Dendritic cell treated with granulocyte-macrophage colony-stimulating factor and Interleukin-4, amounts not matched to agents 40 ng/mL and 50 ng/mL, for 4 days (primary cell): ENCODE measurements at regions not wholly inside any gene's neighbourhood (a gene's known extent, or its start where the extent isn't known, plus 50 kb on each side); places are given as distances from the start of the nearest gene placed in this dataset.
"Not testable (repeated sequence)": the region's sequence is repeated elsewhere in the genome, so short reads cannot be mapped to it uniquely, and the experiment has no call there.

Source experiments
- H3K27ac Mint-ChIP-seq: one replicate; pipeline ENCODE4 v1.8.0; 2022; ENCODE audit warnings: mild to moderate bottlenecking, mixed read lengths
- H3K27me3 Mint-ChIP-seq: one replicate; pipeline ENCODE4 v1.8.0; 2022; ENCODE audit warnings: mild to moderate bottlenecking, mixed read lengths
- H3K36me3 Mint-ChIP-seq: one replicate; pipeline ENCODE4 v1.8.0; 2022; ENCODE audit warnings: low read depth, mixed read lengths
- H3K4me1 Mint-ChIP-seq: one replicate; pipeline ENCODE4 v1.8.0; 2022; ENCODE audit warnings: low read depth, mixed read lengths
- H3K4me3 Mint-ChIP-seq: one replicate; pipeline ENCODE4 v1.8.0; 2022; ENCODE audit warnings: mild to moderate bottlenecking, moderate library complexity, mixed read lengths
- H3K9me3 Mint-ChIP-seq: one replicate; pipeline ENCODE4 v1.8.0; 2022; ENCODE audit warnings: mixed read lengths
- intact Hi-C: fragments of 100-400 bp; cut with micrococcal nuclease; formaldehyde crosslinking; loops from one replicate; pipeline ENCODE4 v1.15.0; 2022

DNA sequence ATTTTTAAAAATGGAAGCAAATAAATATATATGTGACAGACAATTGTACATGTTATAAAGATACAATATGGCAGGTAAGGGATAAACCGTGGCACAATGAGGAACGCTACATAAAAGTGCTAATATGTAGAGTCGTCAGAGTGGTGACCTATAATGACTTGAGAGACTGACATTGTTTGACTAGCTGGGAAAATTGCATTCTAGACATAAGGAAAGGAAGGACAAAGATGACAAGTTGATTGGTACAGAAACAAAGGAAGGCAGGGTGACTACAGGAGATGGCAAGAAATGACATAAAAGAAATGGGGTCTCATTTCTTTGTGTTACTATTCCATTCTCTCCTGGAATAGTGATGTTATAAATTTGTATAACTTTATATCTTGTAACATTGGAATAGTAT lies 420.4 kb downstream of the DSC3 start:
- H3K4me1 Mint-ChIP-seq = no peaks in the 10 kb centered on the region
- no peak overlapping the region for H3K27ac Mint-ChIP-seq
- no peak overlapping the region for H3K4me3 Mint-ChIP-seq
- no peaks in the 10 kb centered on the region for H3K27me3 Mint-ChIP-seq
- no peaks in the 10 kb centered on the region for H3K36me3 Mint-ChIP-seq
- no peaks in the 10 kb centered on the region for H3K9me3 Mint-ChIP-seq
- intact Hi-C loops = no loop called here

DNA sequence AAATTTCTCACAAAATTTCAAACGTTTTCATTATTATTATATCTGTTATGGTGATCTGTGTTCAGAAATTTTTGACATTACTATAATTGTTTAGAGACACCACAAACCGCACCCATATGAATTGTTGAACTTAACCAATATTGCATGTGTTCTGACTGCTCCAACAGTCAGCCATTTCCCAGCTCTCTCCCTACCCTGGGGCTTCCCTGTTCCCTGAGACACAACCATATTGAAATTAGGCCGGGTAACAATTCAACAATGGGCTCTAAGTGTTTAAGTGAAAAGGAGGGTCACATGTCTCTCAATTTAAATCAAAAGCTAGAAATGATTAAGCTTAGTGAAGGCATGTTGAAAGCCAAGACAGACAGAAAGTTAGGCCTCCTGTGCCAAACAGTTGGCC lies 424.0 kb downstream of the DSC3 start:
- intact Hi-C loops = no loop called here
- no peaks in the 10 kb centered on the region for H3K27me3 Mint-ChIP-seq
- H3K9me3 Mint-ChIP-seq = no peaks in the 10 kb centered on the region
- H3K36me3 Mint-ChIP-seq = no peaks in the 10 kb centered on the region
- no peaks in the 10 kb centered on the region for H3K4me1 Mint-ChIP-seq
- H3K27ac Mint-ChIP-seq = no peak overlapping the region
- H3K4me3 Mint-ChIP-seq = no peak overlapping the region

DNA sequence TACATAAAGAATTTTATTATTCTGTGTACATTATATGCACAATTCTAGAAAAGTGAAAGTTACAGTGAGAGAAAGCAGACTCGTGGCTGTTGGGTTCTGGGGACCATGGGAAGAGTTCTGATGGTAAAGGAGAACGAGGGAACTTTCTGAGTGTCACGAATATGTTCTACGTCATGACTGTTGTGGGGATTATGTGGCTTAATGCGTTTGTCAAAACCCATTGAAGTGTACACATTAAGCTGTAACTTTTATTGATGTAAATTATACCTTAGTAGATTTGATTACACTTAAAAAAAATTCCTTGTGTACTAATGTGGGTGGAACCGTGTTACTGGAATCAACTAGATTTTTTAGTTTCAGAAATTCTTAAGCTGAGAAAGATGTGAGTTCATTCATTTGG lies 426.1 kb downstream of the DSC3 start:
- Mint-ChIP-seq H3K27ac (no peak overlapping the region), H3K4me1 (no peaks in the 10 kb centered on the region), H3K4me3 (no peak overlapping the region), H3K9me3 (no peaks in the 10 kb centered on the region), H3K36me3 (no peaks in the 10 kb centered on the region), H3K27me3 (no peaks in the 10 kb centered on the region)
- intact Hi-C loops = no loop called here

DNA sequence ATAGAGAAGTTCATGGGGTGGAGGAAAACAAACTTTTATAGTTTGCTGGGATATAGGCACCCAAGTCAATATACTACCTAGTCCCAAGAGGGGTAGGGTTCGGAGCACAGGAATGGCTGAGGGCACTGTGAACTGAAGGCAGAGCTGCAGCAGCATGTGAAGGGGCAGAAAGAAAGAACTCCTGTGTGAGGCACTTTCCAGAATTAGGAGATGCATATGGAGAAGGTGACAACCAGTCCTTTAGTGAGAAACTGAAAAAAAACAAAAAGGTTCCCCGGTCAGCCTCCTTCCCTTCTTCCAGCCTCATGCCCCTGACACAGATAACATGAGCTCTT lies 429.1 kb downstream of the DSC3 start:
- intact Hi-C loops = no loop called here
- H3K27ac Mint-ChIP-seq = no peak overlapping the region
- no peaks in the 10 kb centered on the region for H3K4me1 Mint-ChIP-seq
- no peaks in the 10 kb centered on the region for H3K27me3 Mint-ChIP-seq
- peaks cover under 1% of the 10 kb centered on the region for H3K9me3 Mint-ChIP-seq
- no peaks in the 10 kb centered on the region for H3K36me3 Mint-ChIP-seq
- H3K4me3 Mint-ChIP-seq = no peak overlapping the region

DNA sequence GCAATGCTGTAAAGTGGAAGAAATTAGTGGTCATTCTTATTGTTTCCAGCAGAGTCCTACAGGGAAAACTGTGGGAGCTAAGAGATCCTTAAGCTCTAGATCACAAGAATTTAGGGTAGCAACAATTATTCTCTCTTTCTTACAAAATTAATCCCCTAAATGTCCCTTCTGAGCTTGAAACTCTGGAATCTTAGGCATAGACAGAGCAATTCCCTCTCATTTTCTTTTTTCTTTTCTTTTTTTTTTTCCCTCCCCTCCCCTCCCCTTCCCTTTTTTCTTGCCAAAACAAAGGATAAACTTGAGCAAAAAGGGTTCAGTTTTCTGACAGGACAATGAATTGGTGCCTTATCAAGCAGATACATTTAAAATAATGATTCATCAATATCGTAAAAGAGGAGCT lies 441.0 kb downstream of the DSC3 start:
- Mint-ChIP-seq H3K4me3 (no peak overlapping the region), H3K36me3 (no peaks in the 10 kb centered on the region), H3K27ac (no peak overlapping the region), H3K9me3 (no peaks in the 10 kb centered on the region), H3K27me3 (no peaks in the 10 kb centered on the region), H3K4me1 (no peaks in the 10 kb centered on the region)
- intact Hi-C loops = no loop called here

DNA sequence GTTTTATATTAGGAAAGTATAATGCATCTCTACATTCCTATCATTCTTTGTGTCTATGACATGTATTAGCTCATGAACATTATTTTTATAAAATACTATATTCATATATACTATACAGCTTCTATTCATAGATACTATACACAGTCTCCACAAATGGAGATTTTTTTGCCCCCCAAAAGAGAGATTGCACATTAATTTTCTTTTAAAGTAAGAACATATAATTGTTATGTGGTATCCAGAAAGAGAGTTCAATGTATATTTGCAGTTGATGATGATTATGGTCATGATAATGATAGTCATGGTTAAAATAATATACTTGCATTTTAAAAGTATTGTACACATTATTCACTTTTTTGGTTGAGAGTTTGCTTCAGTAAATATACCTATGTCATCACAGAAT lies 445.3 kb downstream of the DSC3 start:
- no peak overlapping the region for H3K4me3 Mint-ChIP-seq
- H3K27me3 Mint-ChIP-seq = no peaks in the 10 kb centered on the region
- no peaks in the 10 kb centered on the region for H3K36me3 Mint-ChIP-seq
- no peaks in the 10 kb centered on the region for H3K4me1 Mint-ChIP-seq
- intact Hi-C loops = no loop called here
- H3K27ac Mint-ChIP-seq = no peak overlapping the region
- H3K9me3 Mint-ChIP-seq = no peaks in the 10 kb centered on the region

DNA sequence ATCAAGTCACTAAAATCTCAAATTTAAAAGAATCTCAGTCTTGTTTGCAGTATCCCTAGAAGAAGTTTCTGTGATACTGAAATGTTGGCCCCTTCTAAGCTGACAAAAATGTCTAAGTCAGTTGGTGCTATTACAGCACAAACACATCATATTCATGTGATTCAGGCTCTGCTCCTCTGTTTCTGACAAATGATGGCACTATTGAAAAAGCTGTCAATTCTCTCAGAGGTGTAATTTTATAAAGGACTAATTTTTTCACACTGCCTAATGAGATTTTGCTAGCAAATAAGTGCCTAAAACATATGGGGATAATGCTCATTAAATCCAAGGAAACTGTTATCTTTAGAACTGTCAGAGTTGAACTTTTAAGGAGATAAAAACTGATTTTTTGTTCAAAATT lies 445.9 kb downstream of the DSC3 start:
- H3K27me3 Mint-ChIP-seq = no peaks in the 10 kb centered on the region
- intact Hi-C loops = no loop called here
- H3K36me3 Mint-ChIP-seq = no peaks in the 10 kb centered on the region
- no peaks in the 10 kb centered on the region for H3K9me3 Mint-ChIP-seq
- H3K4me3 Mint-ChIP-seq = no peak overlapping the region
- H3K4me1 Mint-ChIP-seq = no peaks in the 10 kb centered on the region
- no peak overlapping the region for H3K27ac Mint-ChIP-seq

DNA sequence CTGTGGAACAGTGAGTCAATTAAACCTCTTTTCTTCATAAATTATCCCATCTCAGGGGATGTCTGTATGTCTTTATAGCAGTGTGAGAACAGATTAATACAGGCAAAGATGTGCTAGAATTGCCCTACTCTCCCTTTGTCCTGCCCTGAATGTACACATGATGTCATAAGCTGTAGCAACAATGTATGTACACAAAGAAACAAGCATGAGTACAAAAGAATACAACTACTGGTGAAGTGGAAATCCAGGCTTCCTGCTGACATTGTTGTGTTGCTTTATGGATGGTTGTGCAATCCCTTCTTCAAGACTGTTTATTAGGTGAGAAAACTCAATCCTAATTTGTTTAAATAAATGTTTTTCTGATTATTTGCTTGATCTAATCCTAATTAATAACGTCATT lies 446.6 kb downstream of the DSC3 start:
- intact Hi-C loops = no loop called here

DNA sequence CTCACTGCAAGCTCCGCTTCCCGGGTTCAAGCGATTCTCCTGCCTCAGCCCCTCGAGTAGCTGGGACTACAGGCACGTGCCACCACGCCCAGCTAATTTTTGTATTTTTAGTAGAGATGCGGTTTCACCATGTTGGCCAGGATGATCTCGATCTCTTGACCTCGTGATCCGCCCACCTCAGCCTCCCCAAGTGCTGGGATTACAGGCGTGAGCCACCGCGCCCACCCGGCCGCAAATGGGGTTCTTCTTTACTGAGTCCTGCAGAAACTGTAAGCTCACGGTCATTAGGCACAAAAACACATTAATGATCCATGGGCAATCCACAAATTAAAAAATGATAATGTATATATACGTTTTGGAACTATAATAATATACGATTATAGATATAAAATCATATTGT lies 447.6 kb downstream of the DSC3 start:
- intact Hi-C loops, H3K4me1 Mint-ChIP-seq, H3K36me3 Mint-ChIP-seq, H3K27me3 Mint-ChIP-seq, H3K27ac Mint-ChIP-seq, H3K9me3 Mint-ChIP-seq, H3K4me3 Mint-ChIP-seq: not testable (repeated sequence)

More for the DNA sequence above, 446.6 kb downstream of the DSC3 start:
- Mint-ChIP-seq H3K4me1 (no peaks in the 10 kb centered on the region), H3K36me3 (no peaks in the 10 kb centered on the region), H3K4me3 (no peak overlapping the region), H3K9me3 (no peaks in the 10 kb centered on the region), H3K27ac (no peak overlapping the region), H3K27me3 (no peaks in the 10 kb centered on the region)

DNA sequence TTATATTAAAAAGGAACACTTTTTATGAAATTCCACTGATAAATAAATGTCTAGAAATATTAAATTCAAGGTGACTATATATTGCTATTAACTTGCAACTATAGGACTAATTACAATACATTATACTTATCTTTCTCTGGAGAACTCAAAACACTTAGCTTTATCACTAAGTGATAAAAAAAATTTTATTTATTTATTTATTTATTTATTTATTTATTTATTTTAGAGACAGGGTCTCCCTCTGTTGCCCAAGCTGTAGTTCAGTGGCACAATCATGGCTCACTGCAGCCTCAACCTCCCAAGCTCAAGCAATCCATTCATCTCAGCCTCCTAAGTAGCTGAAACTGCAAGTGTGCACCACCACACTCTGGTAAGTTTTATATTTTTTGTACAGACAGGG lies 451.1 kb downstream of the DSC3 start:
- intact Hi-C loops = no loop called here
- H3K4me1 Mint-ChIP-seq = no peaks in the 10 kb centered on the region
- no peaks in the 10 kb centered on the region for H3K36me3 Mint-ChIP-seq
- H3K4me3 Mint-ChIP-seq = no peak overlapping the region
- no peaks in the 10 kb centered on the region for H3K27me3 Mint-ChIP-seq
- no peaks in the 10 kb centered on the region for H3K9me3 Mint-ChIP-seq
- H3K27ac Mint-ChIP-seq = no peak overlapping the region

DNA sequence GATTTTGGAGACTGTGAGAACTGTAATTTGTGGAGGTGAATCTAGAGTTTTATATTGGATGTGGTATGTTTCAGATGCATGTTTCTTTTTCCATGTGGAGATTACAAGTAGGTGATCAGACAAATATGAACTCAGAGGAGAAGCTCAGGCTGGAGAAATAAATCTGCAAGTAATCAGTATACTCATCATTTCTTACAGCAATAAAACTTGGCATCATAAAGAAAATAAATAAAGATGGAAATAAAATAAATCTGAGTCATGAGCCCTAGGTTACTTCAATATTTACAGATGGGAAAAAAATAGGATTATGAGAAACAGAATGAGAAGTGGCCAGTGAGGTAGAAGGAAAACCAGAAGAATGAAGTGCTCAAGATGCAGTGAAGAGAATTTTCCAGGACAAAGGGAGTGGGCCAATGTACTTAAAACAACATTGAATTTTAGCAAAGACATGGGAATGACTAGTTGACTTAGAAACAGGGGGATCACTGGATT lies 453.8 kb downstream of the DSC3 start:
- Mint-ChIP-seq H3K9me3 (no peaks in the 10 kb centered on the region), H3K4me3 (no peak overlapping the region), H3K36me3 (no peaks in the 10 kb centered on the region), H3K27ac (no peak overlapping the region), H3K27me3 (no peaks in the 10 kb centered on the region), H3K4me1 (no peaks in the 10 kb centered on the region)
- intact Hi-C loops = no loop called here

DNA sequence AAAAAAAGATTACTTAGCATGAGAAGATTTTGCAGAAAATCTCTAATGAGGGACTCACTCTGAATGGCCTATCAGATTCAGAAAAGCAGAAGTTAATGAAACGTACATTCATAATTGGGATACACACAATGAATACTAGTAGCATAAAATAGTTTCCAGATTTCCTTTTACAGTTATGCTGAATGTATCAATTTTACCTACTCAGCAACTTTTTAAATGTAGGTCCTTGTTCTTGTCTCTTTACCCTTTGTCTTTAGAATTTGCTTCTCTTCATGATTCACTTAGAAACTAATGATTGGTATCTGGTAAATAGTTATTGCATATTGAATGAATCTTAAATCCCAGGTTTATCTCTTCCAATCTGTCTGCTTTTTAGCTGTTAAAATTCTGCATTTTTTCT lies 458.8 kb downstream of the DSC3 start:
- H3K27ac Mint-ChIP-seq = no peak overlapping the region
- H3K27me3 Mint-ChIP-seq = no peaks in the 10 kb centered on the region
- H3K4me3 Mint-ChIP-seq = no peak overlapping the region
- intact Hi-C loops = no loop called here
- no peaks in the 10 kb centered on the region for H3K36me3 Mint-ChIP-seq
- no peaks in the 10 kb centered on the region for H3K9me3 Mint-ChIP-seq
- no peaks in the 10 kb centered on the region for H3K4me1 Mint-ChIP-seq

DNA sequence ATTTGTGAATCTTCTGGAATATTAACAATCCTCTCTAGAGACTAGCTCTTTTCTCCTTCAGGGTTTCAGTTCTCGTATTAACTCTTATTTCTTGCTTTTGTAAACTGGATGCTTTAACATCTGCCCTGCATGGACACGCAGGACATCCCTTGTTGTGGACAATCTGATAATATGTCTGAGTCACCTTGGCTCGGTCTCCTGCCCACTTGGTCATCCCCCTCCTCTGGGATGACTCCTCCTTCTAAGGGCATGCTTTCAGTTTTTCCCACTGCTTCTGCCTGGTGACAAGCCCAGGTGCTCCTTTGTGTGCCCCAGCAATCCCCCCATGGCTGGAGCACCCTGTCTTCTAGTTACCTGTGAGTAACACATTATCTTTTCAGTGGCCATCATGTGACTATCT lies 460.5 kb downstream of the DSC3 start:
- H3K4me3 Mint-ChIP-seq = no peak overlapping the region
- H3K27ac Mint-ChIP-seq = no peak overlapping the region
- no peaks in the 10 kb centered on the region for H3K36me3 Mint-ChIP-seq
- no peaks in the 10 kb centered on the region for H3K27me3 Mint-ChIP-seq
- intact Hi-C loops = no loop called here
- no peaks in the 10 kb centered on the region for H3K9me3 Mint-ChIP-seq
- no peaks in the 10 kb centered on the region for H3K4me1 Mint-ChIP-seq

DNA sequence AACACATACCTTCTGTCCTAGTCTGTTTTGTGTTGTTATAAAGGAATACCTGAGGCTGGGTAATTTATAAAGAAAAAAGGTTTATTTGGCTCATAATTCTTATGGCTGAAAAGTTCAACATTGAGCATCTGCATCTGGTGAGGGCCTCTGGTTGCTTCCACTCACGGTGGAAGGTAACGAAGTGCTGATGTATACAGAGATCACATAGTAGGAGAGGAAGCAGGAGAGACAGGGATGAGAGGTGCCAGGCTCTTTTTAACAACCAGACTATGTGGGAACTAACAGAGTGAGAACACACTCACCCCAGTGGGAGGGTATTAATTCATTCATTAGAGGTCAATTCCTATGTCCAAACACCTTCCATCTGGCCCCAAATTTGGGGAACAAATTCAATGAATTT lies 463.8 kb downstream of the DSC3 start:
- Mint-ChIP-seq H3K4me1 (no peaks in the 10 kb centered on the region), H3K27me3 (no peaks in the 10 kb centered on the region), H3K9me3 (no peaks in the 10 kb centered on the region), H3K4me3 (no peak overlapping the region), H3K27ac (no peak overlapping the region), H3K36me3 (no peaks in the 10 kb centered on the region)
- intact Hi-C loops = no loop called here

DNA sequence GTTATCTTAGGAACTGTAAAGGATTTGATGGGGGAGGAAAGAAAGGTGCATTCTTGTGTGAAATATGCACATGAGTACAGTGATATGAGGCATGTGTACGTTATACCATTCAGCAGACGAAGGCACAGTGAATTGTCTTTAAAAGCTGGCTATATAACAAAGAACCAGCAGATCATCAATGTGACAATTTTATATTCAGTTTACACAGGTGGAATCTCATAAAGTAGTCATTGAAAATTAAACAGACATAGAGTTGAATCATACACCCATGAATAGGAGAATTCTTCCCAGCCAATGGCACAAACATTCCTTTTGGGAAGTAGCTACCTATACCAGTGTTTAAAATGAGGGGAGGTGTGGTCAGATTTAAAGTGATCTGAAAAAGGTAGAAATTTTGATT lies 470.3 kb downstream of the DSC3 start:
- Mint-ChIP-seq H3K4me1 (no peaks in the 10 kb centered on the region), H3K27me3 (no peaks in the 10 kb centered on the region), H3K36me3 (no peaks in the 10 kb centered on the region), H3K27ac (no peak overlapping the region), H3K4me3 (no peak overlapping the region), H3K9me3 (peaks cover 6% of the 10 kb centered on the region)
- intact Hi-C loops = no loop called here

DNA sequence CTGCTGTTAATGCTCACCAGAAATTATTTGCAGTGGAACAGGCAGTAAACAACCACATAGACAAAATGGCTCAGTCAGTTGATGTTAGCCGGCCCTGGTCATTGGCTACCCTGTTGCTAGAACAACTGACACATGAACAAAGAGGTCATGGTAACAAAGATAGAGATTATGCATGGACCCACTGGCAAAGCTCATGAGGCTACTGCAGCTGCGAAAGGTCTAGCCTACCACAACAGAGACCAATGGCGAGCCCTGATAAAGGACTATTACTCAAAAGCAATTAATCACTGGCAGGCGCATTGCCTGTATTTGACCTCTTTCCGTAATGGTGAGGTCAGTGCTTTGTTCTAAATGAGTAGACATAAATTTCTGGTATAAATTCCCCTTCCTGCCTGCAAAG lies 474.2 kb downstream of the DSC3 start:
- H3K4me1 Mint-ChIP-seq = no peaks in the 10 kb centered on the region
- intact Hi-C loops = no loop called here
- no peak overlapping the region for H3K4me3 Mint-ChIP-seq
- no peaks in the 10 kb centered on the region for H3K27me3 Mint-ChIP-seq
- peaks cover 6% of the 10 kb centered on the region for H3K9me3 Mint-ChIP-seq
- H3K36me3 Mint-ChIP-seq = no peaks in the 10 kb centered on the region
- H3K27ac Mint-ChIP-seq = no peak overlapping the region
